HCT116 (cell line): ENCODE measurements at regions not wholly inside any gene's neighbourhood (a gene's known extent, or its start where the extent isn't known, plus 50 kb on each side); places are given as distances from the start of the nearest gene placed in this dataset.

Source experiments
- ATAC-seq: fragments of 200-7000 bp; cut with Tn5 transposase; 2 replicates; pipeline ENCODE4 v1.9.1; 2020; ENCODE audit warnings: mild to moderate bottlenecking, moderate library complexity
- BruUV-seq: library from RNA; stranded (reverse); fragments of 400-500 nt; replicated peaks from 2 replicates; lab custom pipeline; 2021; lab: Mats Ljungman, UMichigan
- CTCF ChIA-PET: fragments of 300-600 bp; sonication (Branson Sonifier 250); formaldehyde crosslinking; loops from one replicate; lab custom pipeline; 2021; ENCODE audit warnings: antibody characterized with exemption; lab: Charles Lee
- POLR2A ChIA-PET: fragments of 300-600, 350-600 bp; sonication (Branson Sonifier 250); formaldehyde crosslinking; loops from one replicate; lab custom pipeline; 2021; ENCODE audit warnings: antibody characterized with exemption; lab: Charles Lee
- RAD21 ChIA-PET, 2 experiments: fragments of 300-600 bp; sonication (Branson Sonifier 250); formaldehyde crosslinking; loops; one replicate each; lab custom pipeline; 2023; ENCODE audit warnings: low total read pairs in 2 of 2; ENCODE audit not compliant: uncharacterized antibody in 2 of 2, unreplicated experiment in 2 of 2, low non-redundant PET in 1 of 2; lab: Charles Lee
- DNase-seq: peaks from one replicate; pipeline ENCODE4 v3.0.0-alpha.2; 2010; ENCODE audit warnings: low read depth, low spot score
- H2AFZ ChIP-seq: fragments of 200-600 bp; shearing (Covaris generic), sonication (generic); 2 replicates; pipeline ENCODE4 v1.6.1; 2017; ENCODE audit warnings: low read depth, mixed run types, mixed read lengths, antibody characterized with exemption, low read length; ENCODE audit not compliant: poor library complexity, severe bottlenecking
- H3K27ac ChIP-seq: 2 replicates; pipeline ENCODE4 v1.5.1; 2012; ENCODE audit warnings: low read depth, low read length
- H3K27me3 ChIP-seq: fragments of 200-600 bp; sonication (generic); 2 replicates; pipeline ENCODE4 v1.6.1; 2016; ENCODE audit warnings: mixed run types, low read length, mixed read lengths; ENCODE audit not compliant: insufficient read depth
- H3K36me3 ChIP-seq, 2 experiments: fragments of 200-500 bp in 1 of 2; fragments of 200-600 bp in 1 of 2; sonication (Bioruptor generic) in 1 of 2; sonication (generic) in 1 of 2; 2 replicates each; pipeline versions ENCODE4 v1.5.1 to v1.6.1; 2014 to 2016; ENCODE audit warnings: low read length in 2 of 2, inconsistent platforms in 1 of 2, mixed read lengths in 1 of 2, mixed run types in 1 of 2; ENCODE audit not compliant: insufficient read depth in 2 of 2, control insufficient read depth in 1 of 2
- H3K4me1 ChIP-seq, 2 experiments: fragments of 200-600 bp in 1 of 2; sonication (generic) in 1 of 2; 2 replicates each; pipeline versions ENCODE4 v1.5.1 to v1.6.1; 2012 to 2017; ENCODE audit warnings: low read length in 2 of 2, inconsistent platforms in 1 of 2, mild to moderate bottlenecking in 1 of 2, mixed read lengths in 1 of 2, mixed run types in 1 of 2, moderate library complexity in 1 of 2; ENCODE audit not compliant: insufficient read depth in 2 of 2, control insufficient read depth in 1 of 2
- H3K4me2 ChIP-seq: fragments of 200-600 bp; sonication (generic); 2 replicates; pipeline ENCODE4 v1.6.1; 2017; ENCODE audit warnings: mixed run types, low read length, mixed read lengths
- H3K4me3 ChIP-seq, 2 experiments: fragments of 200-600 bp in 1 of 2; sonication (generic) in 1 of 2; replicated peaks in 1 of 2; 2 replicates each; pipeline ENCODE4 v1.5.1; 2011 to 2016; ENCODE audit warnings: low read length in 2 of 2, control low read depth in 1 of 2, low read depth in 1 of 2, mild to moderate bottlenecking in 1 of 2, mixed read lengths in 1 of 2, mixed run types in 1 of 2
- H3K79me2 ChIP-seq: fragments of 200-600 bp; sonication (generic); 2 replicates; pipeline ENCODE4 v1.6.1; 2017; ENCODE audit warnings: mild to moderate bottlenecking, mixed run types, low read length, moderate library complexity, mixed read lengths; ENCODE audit not compliant: insufficient read depth
- H3K9ac ChIP-seq: fragments of 200-600 bp; sonication (generic); 2 replicates; pipeline ENCODE4 v1.6.1; 2016; ENCODE audit warnings: low read length, mixed read lengths
- H3K9me2 ChIP-seq: fragments of 200-600 bp; sonication (generic), shearing (Covaris generic); 2 replicates; pipeline ENCODE4 v1.6.1; 2017; ENCODE audit warnings: mixed run types, mild to moderate bottlenecking, moderate library complexity; ENCODE audit not compliant: insufficient read depth
- H3K9me3 ChIP-seq, 2 experiments: fragments of 200-500 bp in 1 of 2; fragments of 200-600 bp in 1 of 2; sonication (Bioruptor generic) in 1 of 2; sonication (generic) in 1 of 2; 2 replicates each; pipeline ENCODE4 v1.6.1; 2014 to 2017; ENCODE audit warnings: low read length in 2 of 2, mixed read lengths in 2 of 2, inconsistent platforms in 1 of 2, low read depth in 1 of 2, mild to moderate bottlenecking in 1 of 2, mixed run types in 1 of 2, moderate library complexity in 1 of 2; ENCODE audit not compliant: control insufficient read depth in 1 of 2, insufficient read depth in 1 of 2
- H4K20me1 ChIP-seq: fragments of 200-600 bp; sonication (generic), shearing (Covaris generic); 2 replicates; pipeline ENCODE4 v1.6.1; 2017; ENCODE audit warnings: mixed run types, mild to moderate bottlenecking, moderate library complexity; ENCODE audit not compliant: insufficient read depth
- CBX3 ChIP-seq: IDR thresholded peaks from 2 replicates; pipeline ENCODE4 v1.6.1; 2012; ENCODE audit warnings: low read depth
- CEBPB ChIP-seq: IDR thresholded peaks from 2 replicates; pipeline ENCODE4 v1.6.1; 2012; ENCODE audit warnings: low read depth
- EGR1 ChIP-seq: IDR thresholded peaks from 2 replicates; pipeline ENCODE4 v1.6.1; 2012; ENCODE audit warnings: low read depth
- EZH2phosphoT487 ChIP-seq: fragments of 200-600 bp; IDR thresholded peaks from 2 replicates; pipeline ENCODE4 v1.6.1; 2018; ENCODE audit warnings: antibody characterized with exemption, borderline replicate concordance
- FOSL1 ChIP-seq: IDR thresholded peaks from 2 replicates; pipeline ENCODE4 v1.6.1; 2012; ENCODE audit warnings: low read depth
- JUND ChIP-seq: IDR thresholded peaks from 2 replicates; pipeline ENCODE4 v1.6.1; 2012
- POLR2AphosphoS5 ChIP-seq: IDR thresholded peaks from 2 replicates; pipeline ENCODE4 v1.6.1; 2011; ENCODE audit warnings: mild to moderate bottlenecking, low read depth, low read length, moderate library complexity
- RAD21 ChIP-seq: IDR thresholded peaks from 2 replicates; pipeline ENCODE4 v1.6.1; 2012; ENCODE audit warnings: low read depth, mild to moderate bottlenecking
- SRF ChIP-seq: IDR thresholded peaks from 2 replicates; pipeline ENCODE4 v1.6.1; 2012; ENCODE audit warnings: low read depth
- TCF7L2 ChIP-seq: IDR thresholded peaks from 2 replicates; pipeline ENCODE4 v1.7.0; 2011; ENCODE audit warnings: borderline replicate concordance, inconsistent platforms; ENCODE audit not compliant: insufficient read depth, insufficient read length; ENCODE audit errors: extremely low read depth
- intact Hi-C: fragments of 100-400 bp; cut with micrococcal nuclease; formaldehyde crosslinking; loops from 2 replicates; pipeline ENCODE4 v1.10.0; 2022
- TF ChIP-seq, protein P1 (sequence below): IDR thresholded peaks from 2 replicates; pipeline ENCODE4 v1.6.1; 2012
- TF ChIP-seq, protein P2 (sequence below): IDR thresholded peaks from 2 replicates; pipeline ENCODE4 v1.6.1; 2012; ENCODE audit warnings: low read depth
- TF ChIP-seq, protein P3 (sequence below): IDR thresholded peaks from 2 replicates; pipeline ENCODE4 v1.6.1; 2012
- TF ChIP-seq, protein P4 (sequence below), 3 experiments: fragments of 200-600 bp in 1 of 3; sonication (generic) in 1 of 3; IDR thresholded peaks in 2 of 3; conservative IDR thresholded peaks in 1 of 3; 2 replicates each; pipeline ENCODE4 v1.5.1; 2012 to 2017; ENCODE audit warnings: low read depth in 2 of 3, low read length in 2 of 3, antibody characterized with exemption in 1 of 3, borderline replicate concordance in 1 of 3, control low read depth in 1 of 3, mild to moderate bottlenecking in 1 of 3, mixed read lengths in 1 of 3, mixed run types in 1 of 3, moderate library complexity in 1 of 3; ENCODE audit not compliant: insufficient read depth in 1 of 3

DNA sequence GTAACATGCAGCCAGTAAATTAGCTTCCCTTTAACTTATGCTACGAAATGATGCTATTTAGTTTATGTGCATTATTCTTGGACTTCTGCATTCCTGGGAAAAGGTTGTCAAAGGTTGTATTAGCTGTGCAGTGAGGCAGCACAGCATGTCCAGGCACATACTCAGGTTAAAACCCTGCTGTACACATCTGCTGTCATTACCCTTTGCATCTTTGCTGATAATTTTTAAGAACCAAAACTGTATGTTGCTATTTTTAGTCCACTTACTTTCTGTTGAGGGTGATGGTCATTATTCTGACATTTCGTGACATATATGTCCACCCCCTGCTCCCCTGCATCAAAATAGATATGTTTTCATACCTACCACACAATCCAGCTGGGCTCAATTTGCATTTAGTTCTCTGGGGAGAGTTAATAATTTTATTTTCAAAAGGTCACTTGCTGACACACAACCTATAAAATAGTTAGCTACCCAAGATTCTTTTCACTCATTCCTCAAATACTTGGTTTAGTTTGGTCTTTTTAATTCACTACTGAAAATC, 142.5 kb upstream of the SPACA1 start:
- Histone ChIP-seq H2AFZ (no peak overlapping the region), H3K4me1 (no peaks in the 10 kb centered on the region), H3K27me3 (peaks cover 9% of the 10 kb centered on the region; the same call in 1 of the 2 replicates), H3K9me3 (no peaks in the 10 kb centered on the region), H3K9ac (no peak overlapping the region), H3K4me2 (no peak overlapping the region), H3K27ac (no peak overlapping the region), H3K79me2 (no peaks in the 10 kb centered on the region), H3K9me2 (no peaks in the 10 kb centered on the region), H4K20me1 (no peaks in the 10 kb centered on the region), H3K4me3 (no peak overlapping the region), H3K36me3 (no peaks in the 10 kb centered on the region)
- no peak for ATAC-seq
- POLR2A ChIA-PET, result no interaction called here
- CTCF ChIA-PET, result no interaction called here
- RAD21 ChIA-PET, result no interaction called here
- intact Hi-C loops, result no loop called here
- TF ChIP-seq, protein P1, sequence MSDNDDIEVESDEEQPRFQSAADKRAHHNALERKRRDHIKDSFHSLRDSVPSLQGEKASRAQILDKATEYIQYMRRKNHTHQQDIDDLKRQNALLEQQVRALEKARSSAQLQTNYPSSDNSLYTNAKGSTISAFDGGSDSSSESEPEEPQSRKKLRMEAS, result no peak
- TF ChIP-seq EZH2phosphoT487 (no peak), JUND (no peak), SRF (no peak), CBX3 (no peak), EGR1 (no peak), FOSL1 (no peak), POLR2AphosphoS5 (no peak), CEBPB (no peak), RAD21 (no peak), TCF7L2 (no peak)
- TF ChIP-seq, protein P2, sequence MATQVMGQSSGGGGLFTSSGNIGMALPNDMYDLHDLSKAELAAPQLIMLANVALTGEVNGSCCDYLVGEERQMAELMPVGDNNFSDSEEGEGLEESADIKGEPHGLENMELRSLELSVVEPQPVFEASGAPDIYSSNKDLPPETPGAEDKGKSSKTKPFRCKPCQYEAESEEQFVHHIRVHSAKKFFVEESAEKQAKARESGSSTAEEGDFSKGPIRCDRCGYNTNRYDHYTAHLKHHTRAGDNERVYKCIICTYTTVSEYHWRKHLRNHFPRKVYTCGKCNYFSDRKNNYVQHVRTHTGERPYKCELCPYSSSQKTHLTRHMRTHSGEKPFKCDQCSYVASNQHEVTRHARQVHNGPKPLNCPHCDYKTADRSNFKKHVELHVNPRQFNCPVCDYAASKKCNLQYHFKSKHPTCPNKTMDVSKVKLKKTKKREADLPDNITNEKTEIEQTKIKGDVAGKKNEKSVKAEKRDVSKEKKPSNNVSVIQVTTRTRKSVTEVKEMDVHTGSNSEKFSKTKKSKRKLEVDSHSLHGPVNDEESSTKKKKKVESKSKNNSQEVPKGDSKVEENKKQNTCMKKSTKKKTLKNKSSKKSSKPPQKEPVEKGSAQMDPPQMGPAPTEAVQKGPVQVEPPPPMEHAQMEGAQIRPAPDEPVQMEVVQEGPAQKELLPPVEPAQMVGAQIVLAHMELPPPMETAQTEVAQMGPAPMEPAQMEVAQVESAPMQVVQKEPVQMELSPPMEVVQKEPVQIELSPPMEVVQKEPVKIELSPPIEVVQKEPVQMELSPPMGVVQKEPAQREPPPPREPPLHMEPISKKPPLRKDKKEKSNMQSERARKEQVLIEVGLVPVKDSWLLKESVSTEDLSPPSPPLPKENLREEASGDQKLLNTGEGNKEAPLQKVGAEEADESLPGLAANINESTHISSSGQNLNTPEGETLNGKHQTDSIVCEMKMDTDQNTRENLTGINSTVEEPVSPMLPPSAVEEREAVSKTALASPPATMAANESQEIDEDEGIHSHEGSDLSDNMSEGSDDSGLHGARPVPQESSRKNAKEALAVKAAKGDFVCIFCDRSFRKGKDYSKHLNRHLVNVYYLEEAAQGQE, result no peak
- TF ChIP-seq, protein P3, sequence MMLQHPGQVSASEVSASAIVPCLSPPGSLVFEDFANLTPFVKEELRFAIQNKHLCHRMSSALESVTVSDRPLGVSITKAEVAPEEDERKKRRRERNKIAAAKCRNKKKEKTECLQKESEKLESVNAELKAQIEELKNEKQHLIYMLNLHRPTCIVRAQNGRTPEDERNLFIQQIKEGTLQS, result no peak
- TF ChIP-seq, protein P4, sequence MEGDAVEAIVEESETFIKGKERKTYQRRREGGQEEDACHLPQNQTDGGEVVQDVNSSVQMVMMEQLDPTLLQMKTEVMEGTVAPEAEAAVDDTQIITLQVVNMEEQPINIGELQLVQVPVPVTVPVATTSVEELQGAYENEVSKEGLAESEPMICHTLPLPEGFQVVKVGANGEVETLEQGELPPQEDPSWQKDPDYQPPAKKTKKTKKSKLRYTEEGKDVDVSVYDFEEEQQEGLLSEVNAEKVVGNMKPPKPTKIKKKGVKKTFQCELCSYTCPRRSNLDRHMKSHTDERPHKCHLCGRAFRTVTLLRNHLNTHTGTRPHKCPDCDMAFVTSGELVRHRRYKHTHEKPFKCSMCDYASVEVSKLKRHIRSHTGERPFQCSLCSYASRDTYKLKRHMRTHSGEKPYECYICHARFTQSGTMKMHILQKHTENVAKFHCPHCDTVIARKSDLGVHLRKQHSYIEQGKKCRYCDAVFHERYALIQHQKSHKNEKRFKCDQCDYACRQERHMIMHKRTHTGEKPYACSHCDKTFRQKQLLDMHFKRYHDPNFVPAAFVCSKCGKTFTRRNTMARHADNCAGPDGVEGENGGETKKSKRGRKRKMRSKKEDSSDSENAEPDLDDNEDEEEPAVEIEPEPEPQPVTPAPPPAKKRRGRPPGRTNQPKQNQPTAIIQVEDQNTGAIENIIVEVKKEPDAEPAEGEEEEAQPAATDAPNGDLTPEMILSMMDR (IDR thresholded peaks at IDR 0.05 in 2 of 3, conservative IDR thresholded peaks at IDR 0.05 in 1 of 3; ENCODE audit: borderline replicate concordance in 1 of 3, insufficient read depth in 1 of 3, low read depth in 2 of 3, low read length in 2 of 3), result no peak
- no peak for DNase-seq
- no TSS peak for BruUV-seq
